ENCODE measurements at regions not wholly inside any gene's neighbourhood (a gene's known extent, or its start where the extent isn't known, plus 50 kb on each side); places are given as distances from the start of the nearest gene placed in this dataset.

DNA sequence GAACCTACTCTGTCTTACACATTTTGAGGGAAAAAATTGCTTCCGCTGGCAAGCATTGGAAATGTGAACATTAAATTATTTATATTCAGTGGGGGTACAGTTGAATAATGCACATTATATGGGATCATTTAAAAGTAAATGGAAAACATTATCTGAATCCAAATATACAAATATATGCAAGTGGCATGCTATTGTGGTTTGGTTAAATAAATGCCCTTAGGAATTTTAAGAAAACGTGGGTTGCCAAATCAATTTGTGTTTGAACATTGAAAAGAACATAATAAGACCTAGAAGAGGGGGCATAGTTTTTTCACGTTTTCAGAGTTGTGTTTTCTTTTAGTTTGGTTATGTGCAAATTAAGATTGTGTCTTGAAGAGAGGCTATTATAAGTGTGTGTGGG, 230.5 kb upstream of the PRKX start (continued):
- TF ChIP-seq, protein P1, sequence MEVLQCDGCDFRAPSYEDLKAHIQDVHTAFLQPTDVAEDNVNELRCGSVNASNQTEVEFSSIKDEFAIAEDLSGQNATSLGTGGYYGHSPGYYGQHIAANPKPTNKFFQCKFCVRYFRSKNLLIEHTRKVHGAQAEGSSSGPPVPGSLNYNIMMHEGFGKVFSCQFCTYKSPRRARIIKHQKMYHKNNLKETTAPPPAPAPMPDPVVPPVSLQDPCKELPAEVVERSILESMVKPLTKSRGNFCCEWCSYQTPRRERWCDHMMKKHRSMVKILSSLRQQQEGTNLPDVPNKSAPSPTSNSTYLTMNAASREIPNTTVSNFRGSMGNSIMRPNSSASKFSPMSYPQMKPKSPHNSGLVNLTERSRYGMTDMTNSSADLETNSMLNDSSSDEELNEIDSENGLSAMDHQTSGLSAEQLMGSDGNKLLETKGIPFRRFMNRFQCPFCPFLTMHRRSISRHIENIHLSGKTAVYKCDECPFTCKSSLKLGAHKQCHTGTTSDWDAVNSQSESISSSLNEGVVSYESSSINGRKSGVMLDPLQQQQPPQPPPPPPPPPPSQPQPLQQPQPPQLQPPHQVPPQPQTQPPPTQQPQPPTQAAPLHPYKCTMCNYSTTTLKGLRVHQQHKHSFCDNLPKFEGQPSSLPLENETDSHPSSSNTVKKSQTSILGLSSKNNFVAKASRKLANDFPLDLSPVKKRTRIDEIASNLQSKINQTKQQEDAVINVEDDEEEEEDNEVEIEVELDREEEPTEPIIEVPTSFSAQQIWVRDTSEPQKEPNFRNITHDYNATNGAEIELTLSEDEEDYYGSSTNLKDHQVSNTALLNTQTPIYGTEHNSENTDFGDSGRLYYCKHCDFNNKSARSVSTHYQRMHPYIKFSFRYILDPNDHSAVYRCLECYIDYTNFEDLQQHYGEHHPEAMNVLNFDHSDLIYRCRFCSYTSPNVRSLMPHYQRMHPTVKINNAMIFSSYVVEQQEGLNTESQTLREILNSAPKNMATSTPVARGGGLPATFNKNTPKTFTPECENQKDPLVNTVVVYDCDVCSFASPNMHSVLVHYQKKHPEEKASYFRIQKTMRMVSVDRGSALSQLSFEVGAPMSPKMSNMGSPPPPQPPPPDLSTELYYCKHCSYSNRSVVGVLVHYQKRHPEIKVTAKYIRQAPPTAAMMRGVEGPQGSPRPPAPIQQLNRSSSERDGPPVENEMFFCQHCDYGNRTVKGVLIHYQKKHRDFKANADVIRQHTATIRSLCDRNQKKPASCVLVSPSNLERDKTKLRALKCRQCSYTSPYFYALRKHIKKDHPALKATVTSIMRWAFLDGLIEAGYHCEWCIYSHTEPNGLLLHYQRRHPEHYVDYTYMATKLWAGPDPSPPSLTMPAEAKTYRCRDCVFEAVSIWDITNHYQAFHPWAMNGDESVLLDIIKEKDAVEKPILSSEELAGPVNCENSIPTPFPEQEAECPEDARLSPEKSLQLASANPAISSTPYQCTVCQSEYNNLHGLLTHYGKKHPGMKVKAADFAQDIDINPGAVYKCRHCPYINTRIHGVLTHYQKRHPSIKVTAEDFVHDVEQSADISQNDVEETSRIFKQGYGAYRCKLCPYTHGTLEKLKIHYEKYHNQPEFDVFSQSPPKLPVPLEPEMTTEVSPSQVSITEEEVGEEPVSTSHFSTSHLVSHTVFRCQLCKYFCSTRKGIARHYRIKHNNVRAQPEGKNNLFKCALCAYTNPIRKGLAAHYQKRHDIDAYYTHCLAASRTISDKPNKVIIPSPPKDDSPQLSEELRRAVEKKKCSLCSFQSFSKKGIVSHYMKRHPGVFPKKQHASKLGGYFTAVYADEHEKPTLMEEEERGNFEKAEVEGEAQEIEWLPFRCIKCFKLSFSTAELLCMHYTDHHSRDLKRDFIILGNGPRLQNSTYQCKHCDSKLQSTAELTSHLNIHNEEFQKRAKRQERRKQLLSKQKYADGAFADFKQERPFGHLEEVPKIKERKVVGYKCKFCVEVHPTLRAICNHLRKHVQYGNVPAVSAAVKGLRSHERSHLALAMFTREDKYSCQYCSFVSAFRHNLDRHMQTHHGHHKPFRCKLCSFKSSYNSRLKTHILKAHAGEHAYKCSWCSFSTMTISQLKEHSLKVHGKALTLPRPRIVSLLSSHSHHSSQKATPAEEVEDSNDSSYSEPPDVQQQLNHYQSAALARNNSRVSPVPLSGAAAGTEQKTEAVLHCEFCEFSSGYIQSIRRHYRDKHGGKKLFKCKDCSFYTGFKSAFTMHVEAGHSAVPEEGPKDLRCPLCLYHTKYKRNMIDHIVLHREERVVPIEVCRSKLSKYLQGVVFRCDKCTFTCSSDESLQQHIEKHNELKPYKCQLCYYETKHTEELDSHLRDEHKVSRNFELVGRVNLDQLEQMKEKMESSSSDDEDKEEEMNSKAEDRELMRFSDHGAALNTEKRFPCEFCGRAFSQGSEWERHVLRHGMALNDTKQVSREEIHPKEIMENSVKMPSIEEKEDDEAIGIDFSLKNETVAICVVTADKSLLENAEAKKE (CRISPR knock-in tag; IDR thresholded peaks at IDR 0.05): no peak
- no peak for TF ChIP-seq ZNF114 (CRISPR knock-in tag; IDR thresholded peaks at IDR 0.05)
- no peak for TF ChIP-seq NANOG (IDR thresholded peaks at IDR 0.05; ENCODE audit: borderline replicate concordance)
- TF ChIP-seq JUNB (IDR thresholded peaks at IDR 0.05; ENCODE audit: unreplicated experiment): no peak
- TF ChIP-seq, protein P2, sequence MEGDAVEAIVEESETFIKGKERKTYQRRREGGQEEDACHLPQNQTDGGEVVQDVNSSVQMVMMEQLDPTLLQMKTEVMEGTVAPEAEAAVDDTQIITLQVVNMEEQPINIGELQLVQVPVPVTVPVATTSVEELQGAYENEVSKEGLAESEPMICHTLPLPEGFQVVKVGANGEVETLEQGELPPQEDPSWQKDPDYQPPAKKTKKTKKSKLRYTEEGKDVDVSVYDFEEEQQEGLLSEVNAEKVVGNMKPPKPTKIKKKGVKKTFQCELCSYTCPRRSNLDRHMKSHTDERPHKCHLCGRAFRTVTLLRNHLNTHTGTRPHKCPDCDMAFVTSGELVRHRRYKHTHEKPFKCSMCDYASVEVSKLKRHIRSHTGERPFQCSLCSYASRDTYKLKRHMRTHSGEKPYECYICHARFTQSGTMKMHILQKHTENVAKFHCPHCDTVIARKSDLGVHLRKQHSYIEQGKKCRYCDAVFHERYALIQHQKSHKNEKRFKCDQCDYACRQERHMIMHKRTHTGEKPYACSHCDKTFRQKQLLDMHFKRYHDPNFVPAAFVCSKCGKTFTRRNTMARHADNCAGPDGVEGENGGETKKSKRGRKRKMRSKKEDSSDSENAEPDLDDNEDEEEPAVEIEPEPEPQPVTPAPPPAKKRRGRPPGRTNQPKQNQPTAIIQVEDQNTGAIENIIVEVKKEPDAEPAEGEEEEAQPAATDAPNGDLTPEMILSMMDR (conservative IDR thresholded peaks at IDR 0.05; ENCODE audit: low read depth in 2 of 2): no peak
- TF ChIP-seq POLR2AphosphoS5 (IDR thresholded peaks at IDR 0.05; ENCODE audit: low read depth): no peak
- TF ChIP-seq, protein P3, sequence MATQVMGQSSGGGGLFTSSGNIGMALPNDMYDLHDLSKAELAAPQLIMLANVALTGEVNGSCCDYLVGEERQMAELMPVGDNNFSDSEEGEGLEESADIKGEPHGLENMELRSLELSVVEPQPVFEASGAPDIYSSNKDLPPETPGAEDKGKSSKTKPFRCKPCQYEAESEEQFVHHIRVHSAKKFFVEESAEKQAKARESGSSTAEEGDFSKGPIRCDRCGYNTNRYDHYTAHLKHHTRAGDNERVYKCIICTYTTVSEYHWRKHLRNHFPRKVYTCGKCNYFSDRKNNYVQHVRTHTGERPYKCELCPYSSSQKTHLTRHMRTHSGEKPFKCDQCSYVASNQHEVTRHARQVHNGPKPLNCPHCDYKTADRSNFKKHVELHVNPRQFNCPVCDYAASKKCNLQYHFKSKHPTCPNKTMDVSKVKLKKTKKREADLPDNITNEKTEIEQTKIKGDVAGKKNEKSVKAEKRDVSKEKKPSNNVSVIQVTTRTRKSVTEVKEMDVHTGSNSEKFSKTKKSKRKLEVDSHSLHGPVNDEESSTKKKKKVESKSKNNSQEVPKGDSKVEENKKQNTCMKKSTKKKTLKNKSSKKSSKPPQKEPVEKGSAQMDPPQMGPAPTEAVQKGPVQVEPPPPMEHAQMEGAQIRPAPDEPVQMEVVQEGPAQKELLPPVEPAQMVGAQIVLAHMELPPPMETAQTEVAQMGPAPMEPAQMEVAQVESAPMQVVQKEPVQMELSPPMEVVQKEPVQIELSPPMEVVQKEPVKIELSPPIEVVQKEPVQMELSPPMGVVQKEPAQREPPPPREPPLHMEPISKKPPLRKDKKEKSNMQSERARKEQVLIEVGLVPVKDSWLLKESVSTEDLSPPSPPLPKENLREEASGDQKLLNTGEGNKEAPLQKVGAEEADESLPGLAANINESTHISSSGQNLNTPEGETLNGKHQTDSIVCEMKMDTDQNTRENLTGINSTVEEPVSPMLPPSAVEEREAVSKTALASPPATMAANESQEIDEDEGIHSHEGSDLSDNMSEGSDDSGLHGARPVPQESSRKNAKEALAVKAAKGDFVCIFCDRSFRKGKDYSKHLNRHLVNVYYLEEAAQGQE (IDR thresholded peaks at IDR 0.05; ENCODE audit: unreplicated experiment): no peak
